CD4-positive, alpha-beta T cell (primary cell): ENCODE measurements at regions not wholly inside any gene's neighbourhood (a gene's known extent, or its start where the extent isn't known, plus 50 kb on each side); places are given as distances from the start of the nearest gene placed in this dataset.

ENCODE experiments used
- ATAC-seq: fragments of 200-7000 bp; cut with Tn5 transposase; one replicate; pipeline ENCODE4 v1.10.0; 2022; ENCODE audit warnings: mild to moderate bottlenecking; ENCODE audit not compliant: poor library complexity
- CTCF ChIA-PET: fragments of 350-600 bp; sonication (Branson Sonifier 250); formaldehyde crosslinking; loops from one replicate; lab custom pipeline; 2021; ENCODE audit warnings: antibody characterized with exemption, inconsistent platforms; lab: Charles Lee
- POLR2A ChIA-PET: fragments of 350-600 bp; sonication (Branson Sonifier 250); formaldehyde crosslinking; loops from one replicate; lab custom pipeline; 2021; ENCODE audit warnings: antibody characterized with exemption, inconsistent platforms; lab: Charles Lee
- DNase-seq, 14 experiments: peaks; one replicate each; pipeline ENCODE4 v3.0.0-alpha.2; 2013 to 2020; ENCODE audit warnings: mixed read lengths in 2 of 14
- H3K27ac ChIP-seq, 2 donors: one replicate each; pipeline versions ENCODE4 v1.5.1 to v1.7.0; 2013; ENCODE audit warnings: low read length in 2 of 2, low read depth in 1 of 2, mild to moderate bottlenecking in 1 of 2
- H3K27me3 ChIP-seq, 2 experiments: 1 replicate in 1 of 2; 2 replicates in 1 of 2; pipeline versions ENCODE4 v1.6.1 to v1.7.0; 2013; ENCODE audit warnings: low read length in 2 of 2, control low read depth in 1 of 2, mild to moderate bottlenecking in 1 of 2, moderate library complexity in 1 of 2; ENCODE audit not compliant: insufficient read depth in 2 of 2, control insufficient read depth in 1 of 2
- H3K36me3 ChIP-seq: one replicate; pipeline ENCODE4 v1.6.1; 2013; ENCODE audit warnings: low read length, control low read depth; ENCODE audit not compliant: insufficient read depth
- H3K4me1 ChIP-seq: one replicate; pipeline ENCODE4 v1.6.1; 2013; ENCODE audit warnings: low read length, control low read depth; ENCODE audit not compliant: insufficient read depth
- H3K4me3 ChIP-seq: one replicate; pipeline ENCODE4 v1.5.1; 2013; ENCODE audit warnings: mild to moderate bottlenecking, low read length, moderate library complexity
- H3K9me3 ChIP-seq, 2 experiments: 1 replicate in 1 of 2; 2 replicates in 1 of 2; pipeline versions ENCODE4 v1.6.1 to v1.7.0; 2013; ENCODE audit warnings: low read length in 2 of 2, mild to moderate bottlenecking in 2 of 2, control low read depth in 1 of 2, moderate library complexity in 1 of 2; ENCODE audit not compliant: control insufficient read depth in 1 of 2, insufficient read depth in 1 of 2
- H3K27ac Mint-ChIP-seq: one replicate; pipeline ENCODE4 v1.8.0; 2020; ENCODE audit warnings: mixed read lengths
- H3K27me3 Mint-ChIP-seq: one replicate; pipeline ENCODE4 v1.8.0; 2021; ENCODE audit warnings: mixed read lengths
- H3K36me3 Mint-ChIP-seq: one replicate; pipeline ENCODE4 v1.8.0; 2021; ENCODE audit warnings: low read depth, mixed read lengths
- H3K4me1 Mint-ChIP-seq: one replicate; pipeline ENCODE4 v1.8.0; 2021; ENCODE audit warnings: low read depth, mixed read lengths
- H3K4me3 Mint-ChIP-seq: one replicate; pipeline ENCODE4 v1.8.0; 2020; ENCODE audit warnings: mild to moderate bottlenecking, mixed read lengths
- H3K9me3 Mint-ChIP-seq: one replicate; pipeline ENCODE4 v1.8.0; 2020; ENCODE audit warnings: mixed read lengths
- intact Hi-C, 2 experiments: fragments of 100-400 bp; cut with DNase I in 1 of 2; cut with micrococcal nuclease in 1 of 2; formaldehyde crosslinking; loops; one replicate each; pipeline versions ENCODE4 v1.15.1 to v1.9.0; 2023 to 2025; cut with DNase I, micrococcal nuclease
- TF ChIP-seq, protein P1 (sequence below): fragments of 200-600 bp; IDR thresholded peaks from one replicate; pipeline ENCODE4 v1.8.0; 2022; ENCODE audit warnings: antibody characterized with exemption, mild to moderate bottlenecking

DNA sequence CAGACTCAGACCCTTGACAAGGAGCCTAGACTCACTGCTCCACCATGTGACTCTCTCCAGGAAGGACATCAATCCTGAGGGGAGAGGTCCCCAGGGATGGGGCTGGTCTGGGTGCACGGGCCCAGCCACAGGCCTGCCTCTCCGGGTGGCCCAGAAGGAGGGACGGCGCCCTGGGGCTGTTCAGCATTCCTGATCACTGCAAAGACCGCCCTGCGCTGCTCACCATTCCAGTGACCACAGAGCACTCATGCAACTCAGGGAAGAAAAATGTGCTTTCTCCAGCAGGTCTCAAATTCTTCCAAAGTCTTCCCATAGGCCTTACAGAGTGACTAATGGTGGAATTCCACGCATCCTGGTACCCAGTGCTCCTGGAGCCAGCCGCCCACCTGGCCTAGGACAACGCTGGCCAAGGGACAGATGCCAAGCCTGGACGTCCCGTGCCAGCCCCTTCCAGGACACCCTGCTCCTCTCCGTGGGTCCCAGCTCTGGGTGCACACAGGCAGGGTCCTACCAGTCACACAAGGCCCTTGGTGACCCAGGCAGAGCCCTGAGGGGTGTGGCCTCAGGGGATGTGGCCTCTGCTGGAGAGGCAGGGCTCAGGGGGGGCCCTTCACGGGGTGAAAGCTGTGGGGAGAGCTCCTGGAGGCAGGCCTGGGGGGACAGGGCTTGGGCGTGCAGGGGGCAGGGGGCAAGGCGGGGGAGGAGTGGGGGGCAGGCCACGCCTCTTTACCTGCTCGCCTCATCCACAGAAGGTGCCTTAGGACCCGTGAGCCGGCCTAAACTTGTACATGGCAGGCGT lies 178.8 kb downstream of the IGLL1 start:
- no peaks in the 10 kb centered on the region for H3K27me3 Mint-ChIP-seq
- DNase-seq (peak in 2 of 14 experiments; percentile 20 to 21), ATAC-seq (no peak)
- TF ChIP-seq, protein P1, sequence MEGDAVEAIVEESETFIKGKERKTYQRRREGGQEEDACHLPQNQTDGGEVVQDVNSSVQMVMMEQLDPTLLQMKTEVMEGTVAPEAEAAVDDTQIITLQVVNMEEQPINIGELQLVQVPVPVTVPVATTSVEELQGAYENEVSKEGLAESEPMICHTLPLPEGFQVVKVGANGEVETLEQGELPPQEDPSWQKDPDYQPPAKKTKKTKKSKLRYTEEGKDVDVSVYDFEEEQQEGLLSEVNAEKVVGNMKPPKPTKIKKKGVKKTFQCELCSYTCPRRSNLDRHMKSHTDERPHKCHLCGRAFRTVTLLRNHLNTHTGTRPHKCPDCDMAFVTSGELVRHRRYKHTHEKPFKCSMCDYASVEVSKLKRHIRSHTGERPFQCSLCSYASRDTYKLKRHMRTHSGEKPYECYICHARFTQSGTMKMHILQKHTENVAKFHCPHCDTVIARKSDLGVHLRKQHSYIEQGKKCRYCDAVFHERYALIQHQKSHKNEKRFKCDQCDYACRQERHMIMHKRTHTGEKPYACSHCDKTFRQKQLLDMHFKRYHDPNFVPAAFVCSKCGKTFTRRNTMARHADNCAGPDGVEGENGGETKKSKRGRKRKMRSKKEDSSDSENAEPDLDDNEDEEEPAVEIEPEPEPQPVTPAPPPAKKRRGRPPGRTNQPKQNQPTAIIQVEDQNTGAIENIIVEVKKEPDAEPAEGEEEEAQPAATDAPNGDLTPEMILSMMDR = no peak
- no peaks in the 10 kb centered on the region for H3K36me3 Mint-ChIP-seq
- no peak overlapping the region for H3K4me3 Mint-ChIP-seq
- Histone ChIP-seq H3K4me3 (no peak overlapping the region), H3K27ac (no peak overlapping the region), H3K4me1 (peaks cover 5% of the 10 kb centered on the region), H3K9me3 (no peaks in the 10 kb centered on the region), H3K27me3 (peaks cover 0 to 2% of the 10 kb centered on the region in 2 experiments), H3K36me3 (no peaks in the 10 kb centered on the region)
- ChIA-PET CTCF (no interaction called here), POLR2A (no interaction called here)
- intact Hi-C loops = loop anchor here in 1 of 2 experiments (5.0 kb wide), 1 partner anchor 136 kb away; no protein-coding TSS in a partner anchor
- H3K4me1 Mint-ChIP-seq = no peaks in the 10 kb centered on the region
- H3K9me3 Mint-ChIP-seq = no peaks in the 10 kb centered on the region
- H3K27ac Mint-ChIP-seq = no peak overlapping the region

DNA sequence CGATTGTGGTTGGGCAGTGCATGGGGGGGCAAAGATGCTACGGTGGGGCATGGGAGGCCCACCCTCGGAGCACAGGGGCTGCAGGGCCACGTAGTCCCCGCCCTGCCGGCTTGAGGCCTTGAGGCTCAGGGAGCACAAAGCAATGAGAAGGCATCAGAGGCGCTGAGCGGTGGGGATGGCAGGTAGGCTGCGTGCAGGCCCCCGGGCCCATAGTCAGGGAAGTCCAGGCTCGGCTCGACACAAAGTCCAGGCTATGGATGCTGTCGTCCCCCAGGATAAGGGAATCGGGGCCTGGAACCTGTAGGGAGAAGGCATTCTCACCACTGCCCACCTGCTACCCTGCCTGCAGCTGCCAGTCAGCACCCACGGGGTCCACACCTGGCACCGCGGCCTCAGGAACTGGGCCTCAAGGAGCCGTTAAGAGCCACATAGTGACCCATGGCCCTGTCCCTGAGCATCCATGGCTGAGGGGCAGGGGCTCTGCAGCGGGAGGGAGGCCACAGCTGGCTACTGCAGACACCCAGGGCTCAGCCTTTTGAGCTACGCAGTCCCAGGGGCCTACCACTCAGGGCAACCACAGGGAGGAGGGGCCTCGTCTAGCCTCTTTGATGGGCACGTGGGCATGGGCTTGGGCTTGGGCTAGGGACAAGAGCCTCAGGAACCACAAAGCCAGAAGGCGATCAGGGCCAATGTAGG lies 179.7 kb downstream of the IGLL1 start:
- Histone ChIP-seq H3K27ac (no peak overlapping the region), H3K4me3 (no peak overlapping the region), H3K27me3 (peaks cover 0 to 2% of the 10 kb centered on the region in 2 experiments), H3K36me3 (no peaks in the 10 kb centered on the region), H3K4me1 (peaks cover 5% of the 10 kb centered on the region), H3K9me3 (no peaks in the 10 kb centered on the region)
- Mint-ChIP-seq H3K4me1 (no peaks in the 10 kb centered on the region), H3K4me3 (no peak overlapping the region), H3K36me3 (no peaks in the 10 kb centered on the region), H3K9me3 (no peaks in the 10 kb centered on the region), H3K27me3 (no peaks in the 10 kb centered on the region), H3K27ac (no peak overlapping the region)
- POLR2A ChIA-PET = no interaction called here
- CTCF ChIA-PET = no interaction called here
- peak in 2 of 14 experiments; percentile 15 to 23 for DNase-seq
- intact Hi-C loops = loop anchor here in 1 of 2 experiments (5.0 kb wide), 1 partner anchor 137 kb away; no protein-coding TSS in a partner anchor
- TF ChIP-seq, protein P1 = no peak
- ATAC-seq = no peak

DNA sequence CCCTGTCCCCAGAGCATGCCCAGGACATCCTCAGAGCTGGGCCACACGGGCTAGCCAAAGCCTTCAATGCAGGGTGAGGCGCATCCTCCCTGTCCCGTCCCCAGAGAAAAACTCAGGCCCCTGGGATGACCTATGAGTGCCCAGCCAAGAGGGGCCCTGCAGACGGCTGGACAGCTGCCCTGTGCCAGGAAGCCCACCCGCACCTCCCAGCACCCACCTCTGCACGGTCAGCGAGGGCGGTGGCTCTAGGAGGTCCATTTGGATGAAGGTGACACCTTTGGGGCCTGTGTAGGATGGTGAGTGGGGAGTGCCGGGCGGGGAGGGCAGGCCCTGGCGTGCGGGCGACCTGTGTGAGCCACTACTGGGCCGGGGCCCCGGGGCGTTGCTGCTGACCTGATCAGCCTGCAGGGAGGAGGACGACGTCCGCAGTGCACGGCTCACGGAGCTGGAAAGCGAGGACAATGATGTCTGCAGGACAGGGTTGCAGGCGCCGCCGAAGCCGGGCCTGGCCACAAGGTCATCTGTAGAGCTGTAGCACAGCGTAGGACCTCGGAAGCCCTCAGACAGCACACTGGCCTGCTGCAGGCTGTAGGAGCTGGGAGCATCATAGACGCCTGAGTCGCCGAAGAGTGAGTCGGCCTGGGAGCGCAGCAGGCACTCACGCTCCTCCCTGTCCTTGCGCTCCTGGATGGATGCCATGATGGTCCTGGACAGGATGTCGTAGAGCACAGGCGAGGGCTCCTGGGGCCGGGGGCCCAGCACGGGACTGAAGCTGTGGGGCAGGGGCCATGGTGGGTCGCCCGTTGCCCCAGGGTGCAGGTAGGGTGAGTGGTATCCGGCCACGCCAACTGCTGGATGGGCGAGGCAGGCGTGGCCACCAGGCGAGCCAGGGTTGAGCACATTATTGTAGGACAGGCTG lies 180.5 kb downstream of the IGLL1 start:
- H3K27ac ChIP-seq = no peak overlapping the region
- Mint-ChIP-seq H3K9me3 (no peaks in the 10 kb centered on the region), H3K27me3 (no peaks in the 10 kb centered on the region), H3K27ac (no peak overlapping the region), H3K36me3 (no peaks in the 10 kb centered on the region), H3K4me1 (no peaks in the 10 kb centered on the region), H3K4me3 (no peak overlapping the region)
- TF ChIP-seq, protein P1 = no peak
- DNase-seq = peak in 2 of 14 experiments; percentile 13 to 27
- no peaks in the 10 kb centered on the region for H3K36me3 ChIP-seq
- intact Hi-C loops = loop anchor here in 1 of 2 experiments (5.0 kb wide), 1 partner anchor 138 kb away; no protein-coding TSS in a partner anchor
- H3K4me1 ChIP-seq = peaks cover 5% of the 10 kb centered on the region
- ChIA-PET POLR2A (no interaction called here), CTCF (no interaction called here)
- ATAC-seq = no peak
- peaks cover 0 to 2% of the 10 kb centered on the region in 2 experiments for H3K27me3 ChIP-seq
- no peaks in the 10 kb centered on the region for H3K9me3 ChIP-seq
- no peak overlapping the region for H3K4me3 ChIP-seq
